ENCODE measurements at regions not wholly inside any gene's neighbourhood (a gene's known extent, or its start where the extent isn't known, plus 50 kb on each side); places are given as distances from the start of the nearest gene placed in this dataset.

GRCh38 chr13:68490594-68490993 is 1260.5 kb upstream of the PCDH9 start:
- TF ChIP-seq CTCF (conservative IDR thresholded peaks at IDR 0.05; ENCODE audit: low read depth, low read length) = no peak
- TF ChIP-seq EZH2 (IDR thresholded peaks at IDR 0.05; ENCODE audit: low read length, unreplicated experiment) = no peak
- TF ChIP-seq EZH2phosphoT487 (IDR thresholded peaks at IDR 0.05; ENCODE audit: borderline replicate concordance, low read length) = no peak

All from PC-3 (cell line).